Keratinocyte (primary cell): ENCODE measurements at regions not wholly inside any gene's neighbourhood (a gene's known extent, or its start where the extent isn't known, plus 50 kb on each side); places are given as distances from the start of the nearest gene placed in this dataset.

Source experiments
- DNase-seq: peaks from one replicate; pipeline ENCODE4 v3.0.0-alpha.2; 2011; ENCODE audit warnings: low read depth, missing footprints, low spot score
- FAIRE-seq: peaks from 2 replicates; lab custom pipeline; 2011; peaks lifted over from hg19 to GRCh38; lab: Jason Lieb, UNC
- H2AFZ ChIP-seq: 2 replicates; pipeline ENCODE4 v1.6.0; 2012; ENCODE audit warnings: low read length, control low read depth, inconsistent platforms; ENCODE audit not compliant: control insufficient read depth
- H3K27ac ChIP-seq: 2 replicates; pipeline ENCODE4 v1.5.1; 2011; ENCODE audit warnings: low read length; ENCODE audit not compliant: control insufficient read depth, insufficient read depth
- H3K27me3 ChIP-seq: 3 replicates; pipeline ENCODE4 v1.6.0; 2011; ENCODE audit warnings: low read length; ENCODE audit not compliant: control insufficient read depth, insufficient read depth; ENCODE audit errors: extremely low read depth
- H3K36me3 ChIP-seq, 2 experiments: 2 replicates in 1 of 2; 3 replicates in 1 of 2; pipeline ENCODE4 v1.5.1; 2011; ENCODE audit warnings: low read length in 2 of 2, mild to moderate bottlenecking in 1 of 2; ENCODE audit not compliant: control insufficient read depth in 2 of 2, insufficient read depth in 2 of 2; ENCODE audit errors: extremely low read depth in 1 of 2
- H3K4me1 ChIP-seq: 3 replicates; pipeline ENCODE4 v1.5.1; 2011; ENCODE audit warnings: low read length; ENCODE audit not compliant: control insufficient read depth, insufficient read depth; ENCODE audit errors: extremely low read depth
- H3K4me2 ChIP-seq: 3 replicates; pipeline ENCODE4 v1.6.0; 2011; ENCODE audit warnings: low read depth, low read length; ENCODE audit not compliant: control insufficient read depth, insufficient read depth; ENCODE audit errors: extremely low read depth
- H3K4me3 ChIP-seq, 3 experiments: fragments of 200-600 bp in 1 of 3; sonication (generic) in 1 of 3; 2 replicates in 2 of 3; 3 replicates in 1 of 3; pipeline ENCODE4 v1.5.1; 2011 to 2016; ENCODE audit warnings: low read length in 3 of 3, mild to moderate bottlenecking in 3 of 3, control low read depth in 2 of 3, inconsistent platforms in 1 of 3, low read depth in 1 of 3, mixed read lengths in 1 of 3, mixed run types in 1 of 3, moderate library complexity in 1 of 3; ENCODE audit not compliant: control insufficient read depth in 2 of 3, insufficient read depth in 2 of 3; ENCODE audit errors: extremely low read depth in 1 of 3
- H3K79me2 ChIP-seq: 2 replicates; pipeline ENCODE4 v1.6.0; 2012; ENCODE audit warnings: low read length; ENCODE audit not compliant: control insufficient read depth, insufficient read depth
- H3K9ac ChIP-seq: 3 replicates; pipeline ENCODE4 v1.6.0; 2011; ENCODE audit warnings: low read length; ENCODE audit not compliant: control insufficient read depth, insufficient read depth; ENCODE audit errors: extremely low read depth
- H3K9me1 ChIP-seq: 3 replicates; pipeline ENCODE4 v1.6.0; 2011; ENCODE audit warnings: low read length; ENCODE audit not compliant: control insufficient read depth, insufficient read depth; ENCODE audit errors: extremely low read depth
- H3K9me3 ChIP-seq: 2 replicates; pipeline ENCODE4 v1.5.1; 2012; ENCODE audit warnings: low read depth, low read length; ENCODE audit not compliant: control insufficient read depth
- H4K20me1 ChIP-seq: 3 replicates; pipeline ENCODE4 v1.6.0; 2011; ENCODE audit warnings: low read length; ENCODE audit not compliant: control insufficient read depth, insufficient read depth; ENCODE audit errors: extremely low read depth
- CTCF ChIP-seq, 3 experiments: IDR thresholded peaks in 1 of 3; conservative IDR thresholded peaks in 1 of 3; optimal IDR thresholded peaks in 1 of 3; 2 replicates in 2 of 3; 3 replicates in 1 of 3; pipeline versions ENCODE3 to v1.5.1; 2011; ENCODE audit warnings: low read length in 3 of 3, mild to moderate bottlenecking in 3 of 3, moderate library complexity in 2 of 3, control low read depth in 1 of 3, inconsistent platforms in 1 of 3; ENCODE audit not compliant: insufficient read depth in 2 of 3; ENCODE audit errors: extremely low read depth in 1 of 3
- EZH2 ChIP-seq: IDR thresholded peaks from one replicate; pipeline ENCODE4 v1.6.1; 2012; ENCODE audit warnings: inconsistent platforms, mild to moderate bottlenecking, low read length, moderate library complexity
- dilution Hi-C: fragments of 300-500 bp; cut with MboI; formaldehyde crosslinking; loops from one replicate; pipeline ENCODE4 v1.7.0; 2020; ENCODE audit warnings: low sequenced_read_pairs; ENCODE audit not compliant: extremely low pct_ligation_motif_present

GRCh38 chr1:238621405-238621804 lies 730.7 kb upstream of the ZP4 start:
- no peak for TF ChIP-seq CTCF (optimal IDR thresholded peaks at IDR 0.05 in 1 of 3, IDR thresholded peaks at IDR 0.05 in 1 of 3, conservative IDR thresholded peaks at IDR 0.05 in 1 of 3; ENCODE audit: extremely low read depth in 1 of 3, insufficient read depth in 2 of 3, low read length in 3 of 3)
- TF ChIP-seq EZH2, result no peak
- H3K27ac ChIP-seq, result no peak overlapping the region
- no peak overlapping the region for H2AFZ ChIP-seq
- H3K27me3 ChIP-seq, result no peaks in the 10 kb centered on the region
- dilution Hi-C loops, result no loop called here
- H3K4me1 ChIP-seq, result no peaks in the 10 kb centered on the region
- H3K36me3 ChIP-seq, result no peaks in the 10 kb centered on the region
- H3K9ac ChIP-seq, result no peak overlapping the region
- H3K79me2 ChIP-seq, result no peaks in the 10 kb centered on the region
- DNase-seq (no peak), FAIRE-seq (no peak)
- H3K9me3 ChIP-seq, result no peaks in the 10 kb centered on the region
- H3K9me1 ChIP-seq, result no peaks in the 10 kb centered on the region
- H4K20me1 ChIP-seq, result no peaks in the 10 kb centered on the region
- no peak overlapping the region for H3K4me2 ChIP-seq
- H3K4me3 ChIP-seq, result no peak overlapping the region

- FAIRE-seq (no peak), DNase-seq (no peak)
- no peak overlapping the region for H2AFZ ChIP-seq
- no peaks in the 10 kb centered on the region for H3K9me1 ChIP-seq
- H3K79me2 ChIP-seq, result no peaks in the 10 kb centered on the region
- H3K9me3 ChIP-seq, result no peaks in the 10 kb centered on the region
- no peak overlapping the region for H3K9ac ChIP-seq
- no peaks in the 10 kb centered on the region for H3K4me1 ChIP-seq
- no peaks in the 10 kb centered on the region for H3K36me3 ChIP-seq
- H3K27ac ChIP-seq, result no peak overlapping the region
- no peak overlapping the region for H3K4me3 ChIP-seq
- H3K27me3 ChIP-seq, result no peaks in the 10 kb centered on the region
- dilution Hi-C loops, result no loop called here
- no peaks in the 10 kb centered on the region for H4K20me1 ChIP-seq
- no peak for TF ChIP-seq CTCF (optimal IDR thresholded peaks at IDR 0.05 in 1 of 3, IDR thresholded peaks at IDR 0.05 in 1 of 3, conservative IDR thresholded peaks at IDR 0.05 in 1 of 3; ENCODE audit: extremely low read depth in 1 of 3, insufficient read depth in 2 of 3, low read length in 3 of 3)
- TF ChIP-seq EZH2, result no peak
- no peak overlapping the region for H3K4me2 ChIP-seq
These were observed 728.9 kb upstream of the ZP4 start for GRCh38 chr1:238619652-238620051.
